ENCODE measurements at regions not wholly inside any gene's neighbourhood (a gene's known extent, or its start where the extent isn't known, plus 50 kb on each side); places are given as distances from the start of the nearest gene placed in this dataset.
A peak's percentile ranks its signal among the peaks of the same experiment; 100 is the strongest.

- Mint-ChIP-seq H3K27ac (ENCODE audit: unreplicated experiment) (peak overlapping the region; percentile 99), H3K4me3 (ENCODE audit: unreplicated experiment) (no peak overlapping the region), H3K27me3 (ENCODE audit: unreplicated experiment) (no peaks in the 10 kb centered on the region), H3K9me3 (ENCODE audit: unreplicated experiment) (no peaks in the 10 kb centered on the region), H3K36me3 (ENCODE audit: unreplicated experiment) (no peaks in the 10 kb centered on the region), H3K4me1 (ENCODE audit: unreplicated experiment) (peaks cover 62% of the 10 kb centered on the region)
- DNase-seq (ENCODE audit: extremely low spot score, unreplicated experiment), result no peak
- TF ChIP-seq CTCF (IDR thresholded peaks at IDR 0.05), result no peak
These were observed 462.4 kb upstream of the KLF6 start for GRCh38 chr10:4247379-4247778.

- no peaks in the 10 kb centered on the region for H3K36me3 Mint-ChIP-seq (ENCODE audit: unreplicated experiment)
- H3K4me3 Mint-ChIP-seq (ENCODE audit: unreplicated experiment), result no peak overlapping the region
- H3K9me3 Mint-ChIP-seq (ENCODE audit: unreplicated experiment), result no peaks in the 10 kb centered on the region
- no peak for DNase-seq (ENCODE audit: extremely low spot score, unreplicated experiment)
- H3K4me1 Mint-ChIP-seq (ENCODE audit: unreplicated experiment), result peaks cover 66% of the 10 kb centered on the region
- H3K27ac Mint-ChIP-seq (ENCODE audit: unreplicated experiment), result peak overlapping the region; percentile 99
- TF ChIP-seq CTCF (IDR thresholded peaks at IDR 0.05), result no peak
- H3K27me3 Mint-ChIP-seq (ENCODE audit: unreplicated experiment), result no peaks in the 10 kb centered on the region
These were observed 461.9 kb upstream of the KLF6 start for GRCh38 chr10:4246881-4247358.

- H3K27ac Mint-ChIP-seq (ENCODE audit: unreplicated experiment), result peak overlapping the region; percentile 99
- no peaks in the 10 kb centered on the region for H3K9me3 Mint-ChIP-seq (ENCODE audit: unreplicated experiment)
These were observed 458.6 kb upstream of the KLF6 start for GRCh38 chr10:4243651-4244050.

GRCh38 chr10:4243169-4243568 is 458.2 kb upstream of the KLF6 start:
- H3K27me3 Mint-ChIP-seq (ENCODE audit: unreplicated experiment), result no peaks in the 10 kb centered on the region
- DNase-seq (ENCODE audit: extremely low spot score, unreplicated experiment), result no peak
- no peaks in the 10 kb centered on the region for H3K36me3 Mint-ChIP-seq (ENCODE audit: unreplicated experiment)
- no peak for TF ChIP-seq CTCF (IDR thresholded peaks at IDR 0.05)
- H3K27ac Mint-ChIP-seq (ENCODE audit: unreplicated experiment), result peak overlapping the region; percentile 99
- H3K9me3 Mint-ChIP-seq (ENCODE audit: unreplicated experiment), result no peaks in the 10 kb centered on the region
- H3K4me3 Mint-ChIP-seq (ENCODE audit: unreplicated experiment), result peak overlapping the region; percentile 70
- H3K4me1 Mint-ChIP-seq (ENCODE audit: unreplicated experiment), result peaks cover 88% of the 10 kb centered on the region

More at GRCh38 chr10:4243651-4244050, 458.6 kb upstream of the KLF6 start:
- no peak for DNase-seq (ENCODE audit: extremely low spot score, unreplicated experiment)
- peak overlapping the region; percentile 70 for H3K4me3 Mint-ChIP-seq (ENCODE audit: unreplicated experiment)
- H3K4me1 Mint-ChIP-seq (ENCODE audit: unreplicated experiment), result peaks cover 89% of the 10 kb centered on the region
- no peaks in the 10 kb centered on the region for H3K27me3 Mint-ChIP-seq (ENCODE audit: unreplicated experiment)
- H3K36me3 Mint-ChIP-seq (ENCODE audit: unreplicated experiment), result no peaks in the 10 kb centered on the region
- TF ChIP-seq CTCF (IDR thresholded peaks at IDR 0.05), result no peak

- H3K36me3 Mint-ChIP-seq (ENCODE audit: unreplicated experiment), result no peaks in the 10 kb centered on the region
- peaks cover 82% of the 10 kb centered on the region for H3K4me1 Mint-ChIP-seq (ENCODE audit: unreplicated experiment)
- peak overlapping the region; percentile 99 for H3K27ac Mint-ChIP-seq (ENCODE audit: unreplicated experiment)
- TF ChIP-seq CTCF (IDR thresholded peaks at IDR 0.05), result no peak
- H3K4me3 Mint-ChIP-seq (ENCODE audit: unreplicated experiment), result peak overlapping the region; percentile 70
- H3K9me3 Mint-ChIP-seq (ENCODE audit: unreplicated experiment), result no peaks in the 10 kb centered on the region
- no peaks in the 10 kb centered on the region for H3K27me3 Mint-ChIP-seq (ENCODE audit: unreplicated experiment)
- DNase-seq (ENCODE audit: extremely low spot score, unreplicated experiment), result no peak
These were observed 457.6 kb upstream of the KLF6 start for GRCh38 chr10:4242561-4243035.

Data from osteocyte (in vitro differentiated cells).